ENCODE measurements at regions not wholly inside any gene's neighbourhood (a gene's known extent, or its start where the extent isn't known, plus 50 kb on each side); places are given as distances from the start of the nearest gene placed in this dataset.

GRCh38 chr3:89052386-89052785 is 55.0 kb upstream of the EPHA3 start:
- TF ChIP-seq CTCF (IDR thresholded peaks at IDR 0.05) (no peak), EZH2phosphoT487 (IDR thresholded peaks at IDR 0.05; ENCODE audit: borderline replicate concordance, low read depth) (no peak), RXRA (IDR thresholded peaks at IDR 0.05; ENCODE audit: borderline replicate concordance, low read depth) (no peak), FOXM1 (IDR thresholded peaks at IDR 0.05; ENCODE audit: low read depth) (no peak), MAX (IDR thresholded peaks at IDR 0.05; ENCODE audit: low read depth) (no peak), EP300 (IDR thresholded peaks at IDR 0.05; ENCODE audit: borderline replicate concordance in 1 of 2, low read depth in 1 of 2, low read length in 1 of 2) (no peak), GABPA (IDR thresholded peaks at IDR 0.05; ENCODE audit: low read depth) (no peak), POLR2AphosphoS5 (IDR thresholded peaks at IDR 0.05; ENCODE audit: low read depth, low read length) (no peak), YY1 (IDR thresholded peaks at IDR 0.05; ENCODE audit: low read depth) (no peak), TAF1 (IDR thresholded peaks at IDR 0.05; ENCODE audit: borderline replicate concordance, low read depth, low read length) (no peak), TEAD4 (IDR thresholded peaks at IDR 0.05; ENCODE audit: borderline replicate concordance, insufficient read depth) (no peak)
